ENCODE measurements at regions not wholly inside any gene's neighbourhood (a gene's known extent, or its start where the extent isn't known, plus 50 kb on each side); places are given as distances from the start of the nearest gene placed in this dataset.

DNA sequence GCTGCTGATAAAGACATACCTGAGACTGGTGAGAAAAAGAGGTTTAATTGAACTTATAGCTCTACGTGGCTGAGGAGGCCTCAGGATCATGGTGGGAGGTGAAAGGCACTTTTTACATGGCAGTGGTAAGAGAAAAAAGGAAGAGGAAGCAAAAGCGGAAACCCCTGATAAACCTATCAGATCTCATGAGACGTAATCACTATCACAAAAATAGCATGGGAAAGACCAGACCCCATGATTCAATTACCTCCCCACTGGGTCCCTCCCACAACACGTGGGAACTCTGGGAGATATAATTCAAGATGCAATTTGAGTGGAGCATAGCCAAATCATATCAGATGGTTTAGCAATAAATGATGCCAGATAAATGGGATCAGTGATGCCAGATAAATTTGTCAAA is 892.0 kb upstream of the CELF2 start:
- Histone ChIP-seq H3K27ac (ENCODE audit: low read depth, low read length) (no peak overlapping the region), H3K4me3 (replicated peaks in 1 of 2; ENCODE audit: low read depth in 1 of 2, low read length in 2 of 2) (no peak overlapping the region), H4K20me1 (ENCODE audit: insufficient read depth) (no peaks in the 10 kb centered on the region), H2AFZ (ENCODE audit: low read depth, low read length, poor library complexity, severe bottlenecking) (no peak overlapping the region), H3K9me2 (ENCODE audit: insufficient read depth) (no peaks in the 10 kb centered on the region), H3K9ac (ENCODE audit: low read length) (no peak overlapping the region), H3K4me1 (ENCODE audit: control insufficient read depth in 1 of 2, insufficient read depth in 2 of 2, low read length in 2 of 2) (no peaks in the 10 kb centered on the region), H3K79me2 (ENCODE audit: insufficient read depth, low read length) (no peaks in the 10 kb centered on the region), H3K27me3 (ENCODE audit: insufficient read depth, low read length) (no peaks in the 10 kb centered on the region), H3K4me2 (ENCODE audit: low read length) (no peak overlapping the region), H3K36me3 (ENCODE audit: control insufficient read depth in 1 of 2, insufficient read depth in 2 of 2, low read length in 2 of 2) (no peaks in the 10 kb centered on the region), H3K9me3 (ENCODE audit: control insufficient read depth in 1 of 2, insufficient read depth in 1 of 2, low read depth in 1 of 2, low read length in 2 of 2) (peaks cover 7 to 10% of the 10 kb centered on the region in 2 experiments; a peak in 2 of 4 replicates)
- no peak for TF ChIP-seq ZFX (IDR thresholded peaks at IDR 0.05)
- TF ChIP-seq EZH2 (IDR thresholded peaks at IDR 0.05): no peak
- no peak for TF ChIP-seq TCF7L2 (IDR thresholded peaks at IDR 0.05; ENCODE audit: borderline replicate concordance, extremely low read depth, insufficient read depth, insufficient read length)
- TF ChIP-seq YY1 (IDR thresholded peaks at IDR 0.05; ENCODE audit: extremely low read depth, insufficient replicate concordance, low read depth, low read length): no peak
- no peak for TF ChIP-seq CEBPB (IDR thresholded peaks at IDR 0.05; ENCODE audit: low read depth)
- no peak for TF ChIP-seq SRF (IDR thresholded peaks at IDR 0.05; ENCODE audit: low read depth)
- no peak for TF ChIP-seq RAD21 (IDR thresholded peaks at IDR 0.05; ENCODE audit: low read depth)
- DNase-seq (ENCODE audit: low read depth, low spot score) (no peak), ATAC-seq (no peak)
- ChIA-PET RAD21 (ENCODE audit: low non-redundant PET in 1 of 2, low total read pairs in 2 of 2, uncharacterized antibody in 2 of 2, unreplicated experiment in 2 of 2) (no interaction called here), CTCF (no interaction called here), POLR2A (no interaction called here)
- BruUV-seq (replicated peaks): no TSS peak
- intact Hi-C loops (cut with micrococcal nuclease): no loop called here

DNA sequence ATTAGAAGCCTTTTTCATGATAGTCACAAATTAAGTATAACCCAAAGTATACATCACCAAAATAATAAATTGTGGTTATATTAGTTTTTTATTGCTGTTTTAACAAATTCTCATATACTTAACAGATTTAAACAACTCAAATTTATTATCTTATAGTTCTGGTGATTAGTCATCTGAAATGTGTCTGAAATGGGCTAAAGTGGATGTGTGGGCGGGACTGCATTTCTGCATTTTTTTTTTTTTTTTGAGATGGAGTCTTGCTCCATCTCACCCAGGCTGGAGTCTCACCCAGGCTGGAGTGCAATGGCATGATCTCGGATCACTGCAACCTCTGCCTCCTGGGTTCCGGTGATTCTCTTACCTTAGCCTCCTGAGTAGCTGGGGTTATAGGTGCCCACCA is 891.5 kb upstream of the CELF2 start:
- Histone ChIP-seq H3K9me3 (ENCODE audit: control insufficient read depth in 1 of 2, insufficient read depth in 1 of 2, low read depth in 1 of 2, low read length in 2 of 2) (peaks cover 7 to 14% of the 10 kb centered on the region in 2 experiments; a peak in 2 of 4 replicates), H2AFZ (ENCODE audit: low read depth, low read length, poor library complexity, severe bottlenecking) (no peak overlapping the region), H3K9ac (ENCODE audit: low read length) (no peak overlapping the region), H3K4me3 (replicated peaks in 1 of 2; ENCODE audit: low read depth in 1 of 2, low read length in 2 of 2) (no peak overlapping the region), H3K36me3 (ENCODE audit: control insufficient read depth in 1 of 2, insufficient read depth in 2 of 2, low read length in 2 of 2) (no peaks in the 10 kb centered on the region), H3K4me2 (ENCODE audit: low read length) (no peak overlapping the region), H3K27me3 (ENCODE audit: insufficient read depth, low read length) (no peaks in the 10 kb centered on the region), H4K20me1 (ENCODE audit: insufficient read depth) (no peaks in the 10 kb centered on the region), H3K27ac (ENCODE audit: low read depth, low read length) (no peak overlapping the region), H3K4me1 (ENCODE audit: control insufficient read depth in 1 of 2, insufficient read depth in 2 of 2, low read length in 2 of 2) (no peaks in the 10 kb centered on the region), H3K9me2 (ENCODE audit: insufficient read depth) (no peaks in the 10 kb centered on the region), H3K79me2 (ENCODE audit: insufficient read depth, low read length) (no peaks in the 10 kb centered on the region)
- BruUV-seq (replicated peaks): no TSS peak
- POLR2A ChIA-PET: no interaction called here
- intact Hi-C loops (cut with micrococcal nuclease): no loop called here
- no peak for ATAC-seq
- CTCF ChIA-PET: no interaction called here
- TF ChIP-seq, protein P1, sequence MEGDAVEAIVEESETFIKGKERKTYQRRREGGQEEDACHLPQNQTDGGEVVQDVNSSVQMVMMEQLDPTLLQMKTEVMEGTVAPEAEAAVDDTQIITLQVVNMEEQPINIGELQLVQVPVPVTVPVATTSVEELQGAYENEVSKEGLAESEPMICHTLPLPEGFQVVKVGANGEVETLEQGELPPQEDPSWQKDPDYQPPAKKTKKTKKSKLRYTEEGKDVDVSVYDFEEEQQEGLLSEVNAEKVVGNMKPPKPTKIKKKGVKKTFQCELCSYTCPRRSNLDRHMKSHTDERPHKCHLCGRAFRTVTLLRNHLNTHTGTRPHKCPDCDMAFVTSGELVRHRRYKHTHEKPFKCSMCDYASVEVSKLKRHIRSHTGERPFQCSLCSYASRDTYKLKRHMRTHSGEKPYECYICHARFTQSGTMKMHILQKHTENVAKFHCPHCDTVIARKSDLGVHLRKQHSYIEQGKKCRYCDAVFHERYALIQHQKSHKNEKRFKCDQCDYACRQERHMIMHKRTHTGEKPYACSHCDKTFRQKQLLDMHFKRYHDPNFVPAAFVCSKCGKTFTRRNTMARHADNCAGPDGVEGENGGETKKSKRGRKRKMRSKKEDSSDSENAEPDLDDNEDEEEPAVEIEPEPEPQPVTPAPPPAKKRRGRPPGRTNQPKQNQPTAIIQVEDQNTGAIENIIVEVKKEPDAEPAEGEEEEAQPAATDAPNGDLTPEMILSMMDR (IDR thresholded peaks at IDR 0.05 in 2 of 3, conservative IDR thresholded peaks at IDR 0.05 in 1 of 3; ENCODE audit: borderline replicate concordance in 1 of 3, insufficient read depth in 1 of 3, low read depth in 2 of 3, low read length in 2 of 3): no peak
- TF ChIP-seq YY1 (IDR thresholded peaks at IDR 0.05; ENCODE audit: extremely low read depth, insufficient replicate concordance, low read depth, low read length) (no peak), ZFX (IDR thresholded peaks at IDR 0.05) (no peak)
- no peak for DNase-seq (ENCODE audit: low read depth, low spot score)
- RAD21 ChIA-PET (ENCODE audit: low non-redundant PET in 1 of 2, low total read pairs in 2 of 2, uncharacterized antibody in 2 of 2, unreplicated experiment in 2 of 2): no interaction called here

Data from HCT116 (cell line).